ENCODE measurements at regions not wholly inside any gene's neighbourhood (a gene's known extent, or its start where the extent isn't known, plus 50 kb on each side); places are given as distances from the start of the nearest gene placed in this dataset.

GRCh38 chr17:52666264-52666663, 507.8 kb upstream of the CA10 start:
- TF ChIP-seq CTCF (IDR thresholded peaks at IDR 0.05; ENCODE audit: low read depth, low read length) (no peak), EZH2phosphoT487 (IDR thresholded peaks at IDR 0.05; ENCODE audit: low read depth) (no peak)
